ENCODE measurements at regions not wholly inside any gene's neighbourhood (a gene's known extent, or its start where the extent isn't known, plus 50 kb on each side); places are given as distances from the start of the nearest gene placed in this dataset.
"Not testable (repeated sequence)": the region's sequence is repeated elsewhere in the genome, so short reads cannot be mapped to it uniquely, and the experiment has no call there.

DNA sequence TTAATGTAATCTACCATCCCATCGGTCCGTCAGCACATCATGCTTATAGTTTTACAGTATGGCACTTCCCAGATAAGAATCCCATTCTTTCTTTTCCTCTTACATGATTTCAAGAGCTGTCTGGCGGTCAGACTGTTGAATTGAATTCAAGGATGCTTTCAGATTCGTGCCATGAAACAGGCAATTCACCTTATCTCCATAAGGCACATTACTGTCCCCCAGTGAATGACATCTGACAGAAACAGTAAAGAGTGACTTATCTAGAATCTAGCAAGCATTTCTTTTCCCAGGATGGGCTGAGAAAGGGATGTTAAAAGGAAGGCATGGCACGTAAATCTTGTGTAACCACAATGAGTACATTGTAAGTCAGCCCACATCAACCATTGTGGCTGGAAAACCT lies 61.1 kb upstream of the SEM1 start:
- H3K4me3 ChIP-seq (ENCODE audit: low read depth, low read length): no peak overlapping the region
- DNase-seq (ENCODE audit: low read depth): no peak
- no peak for TF ChIP-seq CTCF (IDR thresholded peaks at IDR 0.05; ENCODE audit: control insufficient read depth, extremely low read depth, insufficient read depth)

DNA sequence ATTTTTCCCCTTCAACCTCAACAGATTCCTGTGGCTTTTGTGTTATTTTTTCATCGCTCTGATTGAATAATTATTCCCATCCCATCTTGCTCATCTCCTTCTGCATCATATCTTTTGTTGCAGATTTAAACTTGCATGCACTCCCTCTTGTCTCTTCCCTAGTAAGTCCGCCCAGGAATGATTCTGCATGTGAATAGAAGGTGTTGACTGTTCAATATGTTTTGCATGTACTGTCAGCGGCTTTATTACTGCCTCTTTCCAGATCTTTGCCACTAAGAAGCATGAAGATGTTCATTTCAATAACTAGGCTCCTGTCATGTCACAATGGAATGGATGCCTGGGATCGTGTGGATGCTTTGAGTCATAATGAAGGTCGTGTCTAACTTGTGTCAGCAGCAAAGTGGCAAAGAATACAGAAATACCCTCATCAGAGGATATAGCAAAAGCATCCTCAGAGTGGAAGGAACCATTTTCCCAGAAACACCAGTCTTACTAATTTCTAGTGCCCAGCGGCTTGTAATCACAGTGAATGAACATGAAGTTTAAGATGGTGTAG lies 62.6 kb upstream of the SEM1 start:
- no peak for TF ChIP-seq CTCF (IDR thresholded peaks at IDR 0.05; ENCODE audit: control insufficient read depth, extremely low read depth, insufficient read depth)
- no peak for DNase-seq (ENCODE audit: low read depth)
- H3K4me3 ChIP-seq (ENCODE audit: low read depth, low read length): no peak overlapping the region

DNA sequence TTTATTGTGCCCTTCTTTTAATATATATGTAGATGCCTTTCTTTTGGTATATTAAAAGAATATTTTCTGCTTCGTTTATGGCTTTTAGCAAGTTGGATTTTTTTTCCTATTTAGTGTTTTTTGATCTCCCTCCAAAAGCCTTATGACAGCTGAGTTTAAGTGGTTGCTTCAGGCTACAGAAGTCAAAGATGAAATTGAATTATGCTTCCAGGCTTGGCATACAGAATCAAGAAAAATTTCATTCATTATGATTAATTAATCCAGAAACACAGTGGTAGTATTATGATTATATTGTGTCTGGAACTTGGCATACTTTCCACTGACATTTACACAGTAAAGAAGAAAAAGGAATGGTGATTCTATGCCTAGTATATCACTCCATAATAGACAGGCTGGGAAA lies 63.8 kb upstream of the SEM1 start:
- no peak for DNase-seq (ENCODE audit: low read depth)
- H3K4me3 ChIP-seq (ENCODE audit: low read depth, low read length): no peak overlapping the region
- no peak for TF ChIP-seq CTCF (IDR thresholded peaks at IDR 0.05; ENCODE audit: control insufficient read depth, extremely low read depth, insufficient read depth)

- no peak for TF ChIP-seq CTCF (IDR thresholded peaks at IDR 0.05; ENCODE audit: control insufficient read depth, extremely low read depth, insufficient read depth)
- H3K4me3 ChIP-seq (ENCODE audit: low read depth, low read length): no peak overlapping the region
- no peak for DNase-seq (ENCODE audit: low read depth)
These were observed 64.7 kb upstream of the SEM1 start for GRCh38 chr7:96774358-96774757.

DNA sequence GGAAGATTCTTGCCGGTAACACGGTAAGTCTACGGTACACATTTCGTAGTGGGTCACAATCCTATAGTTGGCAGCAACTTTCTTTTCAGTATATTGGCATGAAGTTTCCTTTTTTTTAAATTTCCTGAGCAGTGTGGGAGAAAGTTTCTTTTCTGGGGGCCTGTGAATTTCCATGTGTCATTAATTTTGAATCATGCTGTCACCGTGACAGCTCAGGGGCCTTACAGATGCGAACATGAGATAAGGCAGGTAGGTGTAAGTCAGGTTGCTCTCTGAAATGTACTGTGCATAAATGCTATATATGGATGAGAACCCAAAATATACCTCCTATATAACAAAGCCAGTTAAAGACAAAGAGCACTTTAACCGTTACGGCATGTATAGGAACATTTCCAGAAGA lies 65.4 kb upstream of the SEM1 start:
- TF ChIP-seq CTCF (IDR thresholded peaks at IDR 0.05; ENCODE audit: control insufficient read depth, extremely low read depth, insufficient read depth): no peak
- DNase-seq (ENCODE audit: low read depth): no peak
- no peak overlapping the region for H3K4me3 ChIP-seq (ENCODE audit: low read depth, low read length)

DNA sequence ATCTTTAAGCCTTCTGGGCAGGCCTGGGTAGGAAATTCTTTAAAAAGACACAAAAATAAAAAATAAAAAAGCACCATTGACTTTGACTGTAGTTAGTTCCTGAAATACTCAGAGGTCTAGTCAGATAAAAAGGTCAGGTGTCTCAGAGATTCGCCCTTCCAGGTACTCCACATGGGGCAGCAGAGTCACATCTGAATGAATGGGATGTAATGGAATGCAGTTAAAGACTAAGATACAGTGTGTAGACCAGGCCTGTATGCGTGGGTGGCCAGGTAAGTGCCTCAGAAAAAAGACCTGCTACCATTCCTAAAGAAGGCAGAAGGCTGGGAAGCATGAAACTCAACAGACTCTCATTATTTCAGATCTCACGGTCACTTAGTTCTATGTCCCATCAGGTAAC lies 68.6 kb upstream of the SEM1 start:
- DNase-seq (ENCODE audit: low read depth): no peak
- H3K4me3 ChIP-seq (ENCODE audit: low read depth, low read length): no peak overlapping the region
- TF ChIP-seq CTCF (IDR thresholded peaks at IDR 0.05; ENCODE audit: control insufficient read depth, extremely low read depth, insufficient read depth): peak; percentile 30

GRCh38 chr7:96781919-96782318 lies 72.3 kb upstream of the SEM1 start:
- TF ChIP-seq CTCF (IDR thresholded peaks at IDR 0.05; ENCODE audit: control insufficient read depth, extremely low read depth, insufficient read depth): no peak
- no peak overlapping the region for H3K4me3 ChIP-seq (ENCODE audit: low read depth, low read length)
- no peak for DNase-seq (ENCODE audit: low read depth)

DNA sequence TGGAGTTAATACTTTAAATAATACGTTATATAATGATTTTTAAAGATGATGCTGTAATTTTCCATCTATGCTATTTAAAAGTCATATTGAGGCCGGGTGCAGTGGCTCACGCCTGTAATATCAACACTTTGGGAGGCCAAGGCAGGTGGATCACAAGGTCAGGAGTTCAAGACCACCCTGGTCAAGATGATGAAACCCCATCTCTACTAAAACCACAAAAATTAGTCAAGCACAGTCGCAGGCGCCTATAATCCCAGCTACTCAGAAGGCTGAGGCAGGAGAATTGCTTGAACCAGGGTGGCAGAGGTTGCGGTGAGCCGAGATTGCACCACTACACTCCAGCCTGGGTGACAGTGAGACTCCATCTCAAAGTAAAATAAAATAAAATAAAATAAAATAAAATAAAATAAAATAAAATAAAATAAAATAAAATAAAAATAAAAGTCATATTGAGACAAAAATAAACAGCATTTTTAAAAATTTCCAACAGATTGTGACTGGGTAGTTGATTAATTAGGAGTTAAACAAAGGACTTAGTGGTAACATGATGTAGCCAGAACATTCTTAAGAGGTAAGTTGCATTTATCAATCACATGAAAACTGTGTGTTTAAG lies 73.1 kb upstream of the SEM1 start:
- not testable (repeated sequence) for H3K4me3 ChIP-seq (ENCODE audit: low read depth, low read length); DNase-seq (ENCODE audit: low read depth)

Measured in LNCaP clone FGC (cell line).